Effector memory CD8-positive, alpha-beta T cell (primary cell): ENCODE measurements at regions not wholly inside any gene's neighbourhood (a gene's known extent, or its start where the extent isn't known, plus 50 kb on each side); places are given as distances from the start of the nearest gene placed in this dataset.

Experiments used
- ATAC-seq: fragments of 150-1000 bp; cut with Tn5 transposase; replicated peaks from 2 replicates; pipeline ENCODE4 v1.10.0; 2021; ENCODE audit warnings: mild to moderate bottlenecking, moderate library complexity
- DNase-seq, 3 experiments: peaks; one replicate each; pipeline ENCODE4 v3.0.0; 2021
- H3K27ac Mint-ChIP-seq, 2 donors: one replicate each; pipeline ENCODE4 v1.8.0; 2022; ENCODE audit warnings: mild to moderate bottlenecking in 2 of 2, mixed read lengths in 2 of 2, moderate library complexity in 2 of 2
- H3K27me3 Mint-ChIP-seq, 2 donors: one replicate each; pipeline ENCODE4 v1.8.0; 2022; ENCODE audit warnings: mixed read lengths in 2 of 2
- H3K36me3 Mint-ChIP-seq: one replicate; pipeline ENCODE4 v1.8.0; 2022; ENCODE audit warnings: mild to moderate bottlenecking, moderate library complexity, mixed read lengths; ENCODE audit not compliant: insufficient read depth
- H3K4me1 Mint-ChIP-seq, 2 donors: one replicate each; pipeline ENCODE4 v1.8.0; 2022; ENCODE audit warnings: low read depth in 2 of 2, mixed read lengths in 2 of 2
- H3K4me3 Mint-ChIP-seq, 2 donors: one replicate each; pipeline ENCODE4 v1.8.0; 2022; ENCODE audit warnings: mild to moderate bottlenecking in 2 of 2, mixed read lengths in 2 of 2, moderate library complexity in 2 of 2
- H3K9me3 Mint-ChIP-seq, 2 donors: one replicate each; pipeline ENCODE4 v1.8.0; 2022; ENCODE audit warnings: mixed read lengths in 2 of 2

- no peaks in the 10 kb centered on the region for H3K4me1 Mint-ChIP-seq
- H3K36me3 Mint-ChIP-seq: no peaks in the 10 kb centered on the region
- no peak overlapping the region for H3K4me3 Mint-ChIP-seq
- DNase-seq (no peak), ATAC-seq (no peak)
- no peak overlapping the region for H3K27ac Mint-ChIP-seq
- peaks cover 4 to 6% of the 10 kb centered on the region in 2 donors for H3K9me3 Mint-ChIP-seq
- H3K27me3 Mint-ChIP-seq: no peaks in the 10 kb centered on the region
Observed at GRCh38 chr6:145497006-145497405, 238.3 kb downstream of the EPM2A start.

GRCh38 chr6:145498425-145498824 is 236.9 kb downstream of the EPM2A start:
- no peak for DNase-seq
- Mint-ChIP-seq H3K9me3 (peaks cover 4 to 6% of the 10 kb centered on the region in 2 donors), H3K4me1 (no peaks in the 10 kb centered on the region), H3K27me3 (no peaks in the 10 kb centered on the region), H3K36me3 (no peaks in the 10 kb centered on the region), H3K27ac (no peak overlapping the region), H3K4me3 (no peak overlapping the region)
- ATAC-seq: no peak

- Mint-ChIP-seq H3K27ac (no peak overlapping the region), H3K4me3 (no peak overlapping the region), H3K4me1 (no peaks in the 10 kb centered on the region), H3K27me3 (no peaks in the 10 kb centered on the region), H3K9me3 (peaks cover 0 to 5% of the 10 kb centered on the region in 2 donors), H3K36me3 (no peaks in the 10 kb centered on the region)
- DNase-seq (no peak), ATAC-seq (no peak)
Observed at GRCh38 chr6:145502416-145502815, 232.9 kb downstream of the EPM2A start.

- H3K4me3 Mint-ChIP-seq: no peak overlapping the region
- H3K4me1 Mint-ChIP-seq: no peaks in the 10 kb centered on the region
- no peaks in the 10 kb centered on the region for H3K27me3 Mint-ChIP-seq
- no peaks in the 10 kb centered on the region for H3K36me3 Mint-ChIP-seq
- DNase-seq: no peak
- H3K27ac Mint-ChIP-seq: no peak overlapping the region
- no peak for ATAC-seq
- H3K9me3 Mint-ChIP-seq: peaks cover 7 to 17% of the 10 kb centered on the region in 2 donors
Observed at GRCh38 chr6:145506136-145506535, 229.2 kb downstream of the EPM2A start.

GRCh38 chr6:145506565-145506964 is 228.8 kb downstream of the EPM2A start:
- H3K4me1 Mint-ChIP-seq: no peaks in the 10 kb centered on the region
- ATAC-seq (no peak), DNase-seq (no peak)
- H3K9me3 Mint-ChIP-seq: peaks cover 7 to 21% of the 10 kb centered on the region in 2 donors
- no peaks in the 10 kb centered on the region for H3K36me3 Mint-ChIP-seq
- H3K4me3 Mint-ChIP-seq: no peak overlapping the region
- H3K27me3 Mint-ChIP-seq: no peaks in the 10 kb centered on the region
- H3K27ac Mint-ChIP-seq: no peak overlapping the region

GRCh38 chr6:145507239-145507638 is 228.1 kb downstream of the EPM2A start:
- Mint-ChIP-seq H3K9me3 (peaks cover 7 to 23% of the 10 kb centered on the region in 2 donors), H3K4me1 (no peaks in the 10 kb centered on the region), H3K27ac (no peak overlapping the region), H3K36me3 (no peaks in the 10 kb centered on the region), H3K4me3 (no peak overlapping the region), H3K27me3 (no peaks in the 10 kb centered on the region)
- ATAC-seq: no peak
- no peak for DNase-seq

- Mint-ChIP-seq H3K27ac (no peak overlapping the region), H3K4me1 (no peaks in the 10 kb centered on the region), H3K9me3 (peaks cover 7 to 23% of the 10 kb centered on the region in 2 donors), H3K4me3 (no peak overlapping the region), H3K27me3 (no peaks in the 10 kb centered on the region), H3K36me3 (no peaks in the 10 kb centered on the region)
- no peak for DNase-seq
- no peak for ATAC-seq
Observed at GRCh38 chr6:145508107-145508506, 227.2 kb downstream of the EPM2A start.

GRCh38 chr6:145517492-145517891 is 217.8 kb downstream of the EPM2A start:
- Mint-ChIP-seq H3K4me3 (no peak overlapping the region), H3K27me3 (no peaks in the 10 kb centered on the region), H3K27ac (no peak overlapping the region), H3K9me3 (peaks cover 0 to 2% of the 10 kb centered on the region in 2 donors), H3K4me1 (no peaks in the 10 kb centered on the region), H3K36me3 (no peaks in the 10 kb centered on the region)
- DNase-seq: no peak
- ATAC-seq: no peak

- ATAC-seq: no peak
- H3K9me3 Mint-ChIP-seq: no peaks in the 10 kb centered on the region
Observed at GRCh38 chr6:145525038-145525437, 210.3 kb downstream of the EPM2A start.

GRCh38 chr6:145529582-145529981 is 205.7 kb downstream of the EPM2A start:
- Mint-ChIP-seq H3K36me3 (no peaks in the 10 kb centered on the region), H3K4me3 (no peak overlapping the region), H3K27me3 (no peaks in the 10 kb centered on the region), H3K9me3 (no peaks in the 10 kb centered on the region), H3K4me1 (no peaks in the 10 kb centered on the region), H3K27ac (no peak overlapping the region)
- DNase-seq (no peak), ATAC-seq (no peak)

More at GRCh38 chr6:145525038-145525437, 210.3 kb downstream of the EPM2A start:
- no peaks in the 10 kb centered on the region for H3K36me3 Mint-ChIP-seq
- H3K4me3 Mint-ChIP-seq: no peak overlapping the region
- H3K27me3 Mint-ChIP-seq: no peaks in the 10 kb centered on the region
- DNase-seq: no peak
- no peaks in the 10 kb centered on the region for H3K4me1 Mint-ChIP-seq
- no peak overlapping the region for H3K27ac Mint-ChIP-seq

GRCh38 chr6:145530454-145530853 is 204.9 kb downstream of the EPM2A start:
- Mint-ChIP-seq H3K36me3 (no peaks in the 10 kb centered on the region), H3K27me3 (no peaks in the 10 kb centered on the region), H3K27ac (no peak overlapping the region), H3K4me1 (no peaks in the 10 kb centered on the region), H3K4me3 (no peak overlapping the region), H3K9me3 (no peaks in the 10 kb centered on the region)
- no peak for ATAC-seq
- DNase-seq: no peak

GRCh38 chr6:145531032-145531431 is 204.3 kb downstream of the EPM2A start:
- Mint-ChIP-seq H3K9me3 (no peaks in the 10 kb centered on the region), H3K27me3 (no peaks in the 10 kb centered on the region), H3K36me3 (no peaks in the 10 kb centered on the region), H3K4me3 (no peak overlapping the region), H3K4me1 (no peaks in the 10 kb centered on the region), H3K27ac (no peak overlapping the region)
- ATAC-seq: no peak
- no peak for DNase-seq

GRCh38 chr6:145531822-145532221 is 203.5 kb downstream of the EPM2A start:
- no peak overlapping the region for H3K27ac Mint-ChIP-seq
- H3K4me1 Mint-ChIP-seq: no peaks in the 10 kb centered on the region
- H3K27me3 Mint-ChIP-seq: no peaks in the 10 kb centered on the region
- no peak for ATAC-seq
- H3K36me3 Mint-ChIP-seq: no peaks in the 10 kb centered on the region
- H3K9me3 Mint-ChIP-seq: no peaks in the 10 kb centered on the region
- DNase-seq: no peak
- no peak overlapping the region for H3K4me3 Mint-ChIP-seq

- Mint-ChIP-seq H3K4me1 (no peaks in the 10 kb centered on the region), H3K27ac (no peak overlapping the region), H3K36me3 (no peaks in the 10 kb centered on the region), H3K9me3 (no peaks in the 10 kb centered on the region), H3K4me3 (no peak overlapping the region), H3K27me3 (no peaks in the 10 kb centered on the region)
- DNase-seq (no peak), ATAC-seq (no peak)
Observed at GRCh38 chr6:145532361-145532760, 203.0 kb downstream of the EPM2A start.

- no peaks in the 10 kb centered on the region for H3K4me1 Mint-ChIP-seq
Observed at GRCh38 chr6:145534989-145535388, 200.3 kb downstream of the EPM2A start.

More at GRCh38 chr6:145534989-145535388, 200.3 kb downstream of the EPM2A start:
- Mint-ChIP-seq H3K36me3 (no peaks in the 10 kb centered on the region), H3K4me3 (no peak overlapping the region), H3K27ac (no peak overlapping the region), H3K9me3 (no peaks in the 10 kb centered on the region), H3K27me3 (peaks cover 4 to 5% of the 10 kb centered on the region in 2 donors)
- DNase-seq (no peak), ATAC-seq (no peak)
